SK-N-SH (cell line): ENCODE measurements at regions not wholly inside any gene's neighbourhood (a gene's known extent, or its start where the extent isn't known, plus 50 kb on each side); places are given as distances from the start of the nearest gene placed in this dataset.

Experiments used
- CHD2 ChIP-seq: fragments of 150-350 bp; IDR thresholded peaks from 2 replicates; pipeline ENCODE4 v1.6.1; 2018; ENCODE audit warnings: low read length; ENCODE audit not compliant: partially characterized antibody
- GATA2 ChIP-seq: sonication (generic); formaldehyde crosslinking; IDR thresholded peaks from 2 replicates; pipeline ENCODE4 v1.5.0; 2020; ENCODE audit warnings: mild to moderate bottlenecking, missing genetic modification reagents
- TF ChIP-seq, protein P1 (sequence below): IDR thresholded peaks from 2 replicates; pipeline ENCODE4 v1.4.0; 2012; ENCODE audit warnings: low read depth

DNA sequence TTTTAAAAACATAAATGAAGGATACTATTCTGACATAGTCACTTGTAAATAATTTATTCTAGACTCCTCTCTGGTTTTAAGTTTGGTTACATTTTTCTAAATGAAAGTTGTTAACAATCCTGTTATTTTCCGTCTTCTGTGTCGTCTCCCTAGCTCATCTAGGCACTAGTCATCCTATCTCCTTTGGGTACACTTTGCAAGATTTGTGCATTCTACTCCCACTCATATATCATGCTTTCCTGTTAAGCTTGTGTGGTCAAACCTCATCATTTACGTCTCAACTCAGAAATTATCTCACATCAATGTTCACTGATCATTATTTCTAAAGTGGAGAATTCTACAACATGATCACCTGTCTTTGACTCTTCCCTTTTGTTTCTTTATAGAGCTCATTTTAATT, 658.7 kb downstream of the TLL1 start:
- no peak for TF ChIP-seq CHD2
- no peak for TF ChIP-seq GATA2 (CRISPR knock-in tag)
- TF ChIP-seq, protein P1, sequence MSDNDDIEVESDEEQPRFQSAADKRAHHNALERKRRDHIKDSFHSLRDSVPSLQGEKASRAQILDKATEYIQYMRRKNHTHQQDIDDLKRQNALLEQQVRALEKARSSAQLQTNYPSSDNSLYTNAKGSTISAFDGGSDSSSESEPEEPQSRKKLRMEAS: no peak
